ENCODE measurements at regions not wholly inside any gene's neighbourhood (a gene's known extent, or its start where the extent isn't known, plus 50 kb on each side); places are given as distances from the start of the nearest gene placed in this dataset.

DNA sequence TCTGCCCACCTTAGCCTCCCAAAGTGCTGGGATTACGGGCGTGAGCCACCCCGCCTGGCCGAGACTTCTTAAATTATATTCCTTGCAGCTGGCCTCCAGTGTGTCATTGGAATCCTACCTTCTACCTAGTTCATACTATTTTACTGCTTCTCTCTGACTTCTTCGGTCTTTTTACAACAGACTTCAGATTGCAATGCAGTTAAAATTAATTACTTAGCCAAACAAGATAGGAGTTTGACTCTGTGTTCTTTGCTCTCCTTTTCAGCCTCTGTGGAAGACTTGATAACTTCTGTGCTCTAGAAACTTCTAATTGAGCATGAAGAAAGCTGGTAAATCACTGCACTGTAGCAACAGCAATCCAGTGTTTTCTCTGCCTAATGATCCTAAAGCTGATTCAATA is 199.5 kb downstream of the GASK1B start:
- Mint-ChIP-seq H3K4me3 (no peak overlapping the region), H3K36me3 (no peaks in the 10 kb centered on the region), H3K9me3 (peaks cover 3 to 6% of the 10 kb centered on the region in 2 donors), H3K4me1 (no peaks in the 10 kb centered on the region), H3K27ac (no peak overlapping the region), H3K27me3 (ENCODE audit: low read depth in 2 of 2) (no peaks in the 10 kb centered on the region)
- H3K9me3 ChIP-seq (ENCODE audit: control insufficient read depth, insufficient read depth, low read length) = no peaks in the 10 kb centered on the region
- no peaks in the 10 kb centered on the region for H3K36me3 ChIP-seq (ENCODE audit: control insufficient read depth, insufficient read depth, low read length)
- TF ChIP-seq, protein P1, sequence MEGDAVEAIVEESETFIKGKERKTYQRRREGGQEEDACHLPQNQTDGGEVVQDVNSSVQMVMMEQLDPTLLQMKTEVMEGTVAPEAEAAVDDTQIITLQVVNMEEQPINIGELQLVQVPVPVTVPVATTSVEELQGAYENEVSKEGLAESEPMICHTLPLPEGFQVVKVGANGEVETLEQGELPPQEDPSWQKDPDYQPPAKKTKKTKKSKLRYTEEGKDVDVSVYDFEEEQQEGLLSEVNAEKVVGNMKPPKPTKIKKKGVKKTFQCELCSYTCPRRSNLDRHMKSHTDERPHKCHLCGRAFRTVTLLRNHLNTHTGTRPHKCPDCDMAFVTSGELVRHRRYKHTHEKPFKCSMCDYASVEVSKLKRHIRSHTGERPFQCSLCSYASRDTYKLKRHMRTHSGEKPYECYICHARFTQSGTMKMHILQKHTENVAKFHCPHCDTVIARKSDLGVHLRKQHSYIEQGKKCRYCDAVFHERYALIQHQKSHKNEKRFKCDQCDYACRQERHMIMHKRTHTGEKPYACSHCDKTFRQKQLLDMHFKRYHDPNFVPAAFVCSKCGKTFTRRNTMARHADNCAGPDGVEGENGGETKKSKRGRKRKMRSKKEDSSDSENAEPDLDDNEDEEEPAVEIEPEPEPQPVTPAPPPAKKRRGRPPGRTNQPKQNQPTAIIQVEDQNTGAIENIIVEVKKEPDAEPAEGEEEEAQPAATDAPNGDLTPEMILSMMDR (IDR thresholded peaks at IDR 0.05) = no peak
- H3K4me1 ChIP-seq (ENCODE audit: control insufficient read depth, insufficient read depth, low read length) = no peaks in the 10 kb centered on the region
- no peak for ATAC-seq
- WGBS (ENCODE audit: insufficient coverage) = 94% methylated on average over 5 of the region's 5 CpGs
- no peak overlapping the region for H3K4me3 ChIP-seq (ENCODE audit: low read length)
- no peaks in the 10 kb centered on the region for H3K27me3 ChIP-seq (ENCODE audit: control insufficient read depth, insufficient read depth, low read length)
- H3K27ac ChIP-seq (ENCODE audit: low read length) = no peak overlapping the region
- intact Hi-C loops (cut with micrococcal nuclease) = no loop called here
- no peak for DNase-seq

DNA sequence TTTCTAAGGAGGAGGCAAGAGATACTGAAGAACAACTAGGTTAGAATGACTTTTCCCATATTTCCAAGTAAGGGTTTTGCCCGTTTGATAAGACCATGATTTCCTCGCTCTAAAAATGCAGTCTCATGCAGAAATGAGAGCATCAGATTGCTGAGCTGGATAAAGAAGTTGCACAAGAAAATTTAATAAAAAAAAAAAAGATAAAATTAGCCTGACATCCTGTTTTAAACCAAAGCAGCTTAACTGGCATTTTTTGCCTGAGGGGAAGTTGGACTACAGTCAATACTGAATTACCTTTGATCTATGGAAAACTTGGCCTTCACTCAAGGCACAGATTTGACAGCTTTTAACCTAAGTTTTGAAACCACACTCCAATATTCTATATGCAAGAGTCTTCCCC is 208.4 kb downstream of the GASK1B start:
- H3K4me3 Mint-ChIP-seq = no peak overlapping the region
- H3K4me1 Mint-ChIP-seq = no peaks in the 10 kb centered on the region
- DNase-seq = no peak
- WGBS (ENCODE audit: insufficient coverage) = 53% methylated on average over 2 of the region's 2 CpGs
- Histone ChIP-seq H3K4me3 (ENCODE audit: low read length) (no peak overlapping the region), H3K4me1 (ENCODE audit: control insufficient read depth, insufficient read depth, low read length) (no peaks in the 10 kb centered on the region), H3K27ac (ENCODE audit: low read length) (no peak overlapping the region), H3K9me3 (ENCODE audit: control insufficient read depth, insufficient read depth, low read length) (no peaks in the 10 kb centered on the region), H3K27me3 (ENCODE audit: control insufficient read depth, insufficient read depth, low read length) (no peaks in the 10 kb centered on the region), H3K36me3 (ENCODE audit: control insufficient read depth, insufficient read depth, low read length) (no peaks in the 10 kb centered on the region)
- intact Hi-C loops (cut with micrococcal nuclease) = no loop called here
- no peak for ATAC-seq
- TF ChIP-seq, protein P1 (IDR thresholded peaks at IDR 0.05) = no peak
- no peaks in the 10 kb centered on the region for H3K36me3 Mint-ChIP-seq
- no peaks in the 10 kb centered on the region for H3K27me3 Mint-ChIP-seq (ENCODE audit: low read depth in 2 of 2)
- peaks cover 0 to 4% of the 10 kb centered on the region in 2 donors for H3K9me3 Mint-ChIP-seq
- H3K27ac Mint-ChIP-seq = no peak overlapping the region

DNA sequence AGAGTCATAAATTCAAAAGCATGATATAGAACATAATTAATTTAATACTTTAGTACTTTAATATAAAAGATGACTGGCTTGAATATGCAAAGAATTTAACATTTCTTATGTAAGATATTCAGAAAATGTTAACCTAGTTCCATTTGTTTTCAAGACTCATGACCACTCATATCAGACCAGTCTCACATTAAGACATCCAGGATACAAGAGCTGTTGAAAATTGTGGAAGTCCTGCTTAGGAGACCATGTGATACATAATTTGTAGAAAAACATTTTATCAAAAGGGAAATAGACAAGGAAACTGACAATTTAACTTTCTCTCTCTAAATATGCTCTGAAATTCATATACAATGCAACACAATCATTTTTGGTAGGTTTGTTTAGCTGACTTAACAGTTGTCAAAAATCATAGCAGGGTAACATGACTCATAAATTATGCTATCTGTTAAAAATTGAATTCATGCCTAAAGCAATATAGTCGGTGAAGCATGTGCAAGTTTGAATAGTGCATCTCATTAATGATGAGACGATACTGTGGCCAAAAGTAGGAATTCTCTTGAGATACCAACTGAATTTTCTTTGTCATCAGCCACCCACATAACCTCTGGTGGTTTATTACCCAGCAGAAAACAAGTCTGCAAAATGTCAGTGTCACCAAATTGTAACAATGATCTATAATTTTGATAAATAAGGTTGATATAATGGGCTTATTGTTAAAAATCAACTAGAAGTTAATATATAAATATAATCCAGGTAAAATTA is 211.4 kb downstream of the GASK1B start:
- 85% methylated on average over 2 of the region's 2 CpGs for WGBS (ENCODE audit: insufficient coverage)

More for the DNA sequence above, 211.4 kb downstream of the GASK1B start:
- TF ChIP-seq, protein P1 (IDR thresholded peaks at IDR 0.05) = no peak
- H3K36me3 ChIP-seq (ENCODE audit: control insufficient read depth, insufficient read depth, low read length) = no peaks in the 10 kb centered on the region
- Mint-ChIP-seq H3K36me3 (no peaks in the 10 kb centered on the region), H3K27me3 (ENCODE audit: low read depth in 2 of 2) (no peaks in the 10 kb centered on the region), H3K4me3 (no peak overlapping the region), H3K9me3 (peaks cover 0 to 4% of the 10 kb centered on the region in 2 donors), H3K27ac (no peak overlapping the region), H3K4me1 (no peaks in the 10 kb centered on the region)
- no peaks in the 10 kb centered on the region for H3K27me3 ChIP-seq (ENCODE audit: control insufficient read depth, insufficient read depth, low read length)
- no peak for DNase-seq
- H3K27ac ChIP-seq (ENCODE audit: low read length) = no peak overlapping the region
- no peak for ATAC-seq
- H3K4me1 ChIP-seq (ENCODE audit: control insufficient read depth, insufficient read depth, low read length) = no peaks in the 10 kb centered on the region
- H3K4me3 ChIP-seq (ENCODE audit: low read length) = no peak overlapping the region
- no peaks in the 10 kb centered on the region for H3K9me3 ChIP-seq (ENCODE audit: control insufficient read depth, insufficient read depth, low read length)
- intact Hi-C loops (cut with micrococcal nuclease) = no loop called here
